ENCODE measurements at regions not wholly inside any gene's neighbourhood (a gene's known extent, or its start where the extent isn't known, plus 50 kb on each side); places are given as distances from the start of the nearest gene placed in this dataset.

GRCh38 chr1:113314600-113314999 lies 75.7 kb upstream of the MAGI3 start:
- TF ChIP-seq CTCF (conservative IDR thresholded peaks at IDR 0.05) (no peak), ZFX (IDR thresholded peaks at IDR 0.05) (no peak)
